IMR-90 (cell line): ENCODE measurements at regions not wholly inside any gene's neighbourhood (a gene's known extent, or its start where the extent isn't known, plus 50 kb on each side); places are given as distances from the start of the nearest gene placed in this dataset.
"Not testable (repeated sequence)": the region's sequence is repeated elsewhere in the genome, so short reads cannot be mapped to it uniquely, and the experiment has no call there.

ENCODE experiments used
- ATAC-seq: fragments of 200-7000 bp; cut with Tn5 transposase; 2 replicates; pipeline ENCODE4 v1.9.1; 2020; ENCODE audit warnings: low read depth, mild to moderate bottlenecking, moderate library complexity
- BruUV-seq: library from RNA; stranded (reverse); fragments of 400-500 nt; replicated peaks from 2 replicates; lab custom pipeline; 2021; lab: Mats Ljungman, UMichigan
- CTCF ChIA-PET: fragments of 300-600 bp; formaldehyde crosslinking; extraction: SDS; loops from one replicate; lab custom pipeline; 2021; ENCODE audit warnings: antibody characterized with exemption; lab: Yijun Ruan, JAX
- POLR2A ChIA-PET: fragments of 300-600 bp; sonication (Branson Sonifier 250); formaldehyde crosslinking; loops from one replicate; lab custom pipeline; 2022; ENCODE audit warnings: antibody characterized with exemption; ENCODE audit not compliant: unreplicated experiment; lab: Charles Lee
- DNase-seq: peaks from one replicate; pipeline ENCODE4 v3.0.0; 2013
- H2AFZ ChIP-seq: replicated peaks from 2 replicates; pipeline ENCODE3; 2013; ENCODE audit warnings: low read length, mild to moderate bottlenecking; ENCODE audit not compliant: poor library complexity
- H2AK5ac ChIP-seq: 2 replicates; pipeline ENCODE4 v1.6.1; 2013; ENCODE audit warnings: low read depth, low read length, inconsistent platforms
- H2AK9ac ChIP-seq: replicated peaks from 2 replicates; pipeline ENCODE3; 2013; ENCODE audit warnings: mild to moderate bottlenecking, low read depth, low read length, moderate library complexity; ENCODE audit not compliant: poor library complexity
- H2BK120ac ChIP-seq: 2 replicates; pipeline ENCODE4 v1.6.1; 2013; ENCODE audit warnings: low read depth, low read length, inconsistent platforms
- H2BK15ac ChIP-seq: 3 replicates; pipeline ENCODE4 v1.6.1; 2013; ENCODE audit warnings: low read depth, low read length, inconsistent platforms
- H2BK20ac ChIP-seq: 2 replicates; pipeline ENCODE4 v1.6.1; 2013; ENCODE audit warnings: low read depth, mild to moderate bottlenecking, inconsistent platforms, low read length, moderate library complexity
- H2BK5ac ChIP-seq: 2 replicates; pipeline ENCODE4 v1.6.1; 2013; ENCODE audit warnings: mild to moderate bottlenecking, low read depth, low read length, inconsistent platforms; ENCODE audit not compliant: poor library complexity, severe bottlenecking
- H3K14ac ChIP-seq: replicated peaks from 2 replicates; pipeline ENCODE4 v1.6.1; 2013; ENCODE audit warnings: low read depth, low read length, inconsistent platforms
- H3K18ac ChIP-seq: 2 replicates; pipeline ENCODE4 v1.6.1; 2013; ENCODE audit warnings: low read depth, low read length, control low read depth
- H3K23ac ChIP-seq: 2 replicates; pipeline ENCODE4 v1.6.1; 2013; ENCODE audit warnings: low read depth, low read length, inconsistent platforms
- H3K27ac ChIP-seq: 2 replicates; pipeline ENCODE4 v1.5.1; 2013; ENCODE audit warnings: mild to moderate bottlenecking, control low read depth, low read length; ENCODE audit not compliant: insufficient read depth
- H3K27me3 ChIP-seq: 2 replicates; pipeline ENCODE4 v1.6.1; 2013; ENCODE audit warnings: low read length; ENCODE audit not compliant: control insufficient read depth, insufficient read depth
- H3K36me3 ChIP-seq: 2 replicates; pipeline ENCODE4 v1.6.1; 2013; ENCODE audit warnings: low read length, mixed read lengths; ENCODE audit not compliant: control insufficient read depth, insufficient read depth
- H3K4ac ChIP-seq: 2 replicates; pipeline ENCODE4 v1.6.1; 2013; ENCODE audit warnings: low read depth, low read length, inconsistent platforms
- H3K4me1 ChIP-seq: 2 replicates; pipeline ENCODE4 v1.6.1; 2013; ENCODE audit warnings: low read length, mixed read lengths; ENCODE audit not compliant: control insufficient read depth, insufficient read depth
- H3K4me2 ChIP-seq: 2 replicates; pipeline ENCODE4 v1.6.1; 2013; ENCODE audit warnings: low read depth, mild to moderate bottlenecking, control low read depth, low read length, moderate library complexity
- H3K4me3 ChIP-seq: 2 replicates; pipeline ENCODE4 v1.5.1; 2013; ENCODE audit warnings: low read depth, mild to moderate bottlenecking, control low read depth, low read length, moderate library complexity; ENCODE audit not compliant: insufficient read depth
- H3K56ac ChIP-seq: 2 replicates; pipeline ENCODE4 v1.6.1; 2013; ENCODE audit warnings: low read length, inconsistent platforms; ENCODE audit not compliant: insufficient read depth; ENCODE audit errors: extremely low read depth
- H3K79me1 ChIP-seq, 2 experiments: 2 replicates each; pipeline ENCODE4 v1.6.1; 2013; ENCODE audit warnings: low read length in 2 of 2, inconsistent platforms in 1 of 2, low read depth in 1 of 2
- H3K9ac ChIP-seq: 2 replicates; pipeline ENCODE4 v1.6.1; 2013; ENCODE audit warnings: low read depth, low read length, control low read depth
- H3K9me1 ChIP-seq: 2 replicates; pipeline ENCODE4 v1.6.1; 2013; ENCODE audit warnings: low read length, inconsistent platforms; ENCODE audit not compliant: insufficient read depth
- H3K9me3 ChIP-seq: 2 replicates; pipeline ENCODE4 v1.6.1; 2013; ENCODE audit warnings: low read length; ENCODE audit not compliant: control insufficient read depth, insufficient read depth
- H4K20me1 ChIP-seq: 2 replicates; pipeline ENCODE4 v1.6.1; 2013; ENCODE audit warnings: low read length, inconsistent platforms; ENCODE audit not compliant: insufficient read depth
- H4K5ac ChIP-seq: 2 replicates; pipeline ENCODE4 v1.6.1; 2013; ENCODE audit warnings: mild to moderate bottlenecking, low read depth, low read length, control low read depth
- H4K8ac ChIP-seq, 2 experiments: 2 replicates each; pipeline ENCODE4 v1.6.1; 2013; ENCODE audit warnings: low read depth in 2 of 2, low read length in 2 of 2, control low read depth in 1 of 2, inconsistent platforms in 1 of 2
- H4K91ac ChIP-seq: 2 replicates; pipeline ENCODE4 v1.6.1; 2013; ENCODE audit warnings: low read depth, low read length, inconsistent platforms; ENCODE audit not compliant: insufficient read depth
- WGBS, 2 experiments: methylation state at CpG; one replicate each; pipeline versions ENCODE4 v1.1.5 to v1.1.7; 2013; ENCODE audit warnings: missing lambda C conversion rate in 2 of 2; ENCODE audit not compliant: insufficient read length in 1 of 2; ENCODE audit errors: extremely low coverage in 2 of 2; 5-methylcytosine and 5-hydroxymethylcytosine counted together
- dilution Hi-C: fragments of 300-500 bp; cut with HindIII; formaldehyde crosslinking; loops from one replicate; pipeline ENCODE4 v1.14.3; 2018; ENCODE audit warnings: low sequenced_read_pairs; ENCODE audit not compliant: unreplicated experiment
- in situ Hi-C: fragments of 300-500 bp; cut with MboI; formaldehyde crosslinking; loops from 3 replicates; pipeline ENCODE4 v1.14.3; 2019; ENCODE audit warnings: low sequenced_read_pairs, inconsistent platforms, mixed read lengths
- intact Hi-C: fragments of 100-400 bp; cut with micrococcal nuclease; formaldehyde crosslinking; loops from 2 replicates; pipeline ENCODE4 v1.10.0; 2022

DNA sequence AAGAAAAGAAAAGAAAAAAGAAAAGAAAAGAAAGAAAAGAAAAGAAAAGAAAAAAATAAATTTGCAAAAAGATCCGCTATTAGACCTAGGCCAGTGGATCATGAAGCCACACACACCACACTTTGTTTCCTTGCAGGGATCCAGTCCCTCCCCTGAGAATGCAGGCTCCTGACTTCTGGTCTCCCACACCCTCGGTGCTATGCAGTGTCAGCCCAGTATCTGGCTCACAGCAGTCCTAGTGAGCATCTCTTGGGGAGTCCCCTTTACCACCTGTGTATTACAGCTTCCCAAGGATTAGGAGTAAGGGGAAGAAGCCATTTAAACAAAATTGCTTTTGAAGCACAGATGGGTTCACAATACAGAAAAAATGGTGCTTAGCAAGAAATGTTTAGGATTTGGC, 174.1 kb upstream of the IRF2BP2 start:
- intact Hi-C loops, H3K9me1 ChIP-seq, H3K4me1 ChIP-seq, H4K5ac ChIP-seq, H2BK120ac ChIP-seq, H2AK5ac ChIP-seq, H3K56ac ChIP-seq, H3K36me3 ChIP-seq, H2BK5ac ChIP-seq, H3K4me3 ChIP-seq, H4K91ac ChIP-seq, H3K18ac ChIP-seq, H3K9ac ChIP-seq, H3K23ac ChIP-seq, ATAC-seq, POLR2A ChIA-PET, H2BK15ac ChIP-seq, H3K4ac ChIP-seq, BruUV-seq, H3K14ac ChIP-seq, H2AFZ ChIP-seq, H3K4me2 ChIP-seq, H2AK9ac ChIP-seq, in situ Hi-C loops, DNase-seq, H2BK20ac ChIP-seq, H4K20me1 ChIP-seq, H3K27ac ChIP-seq, H4K8ac ChIP-seq, H3K79me1 ChIP-seq, dilution Hi-C loops, H3K9me3 ChIP-seq, CTCF ChIA-PET: not testable (repeated sequence)
- peaks cover 28% of the 10 kb centered on the region for H3K27me3 ChIP-seq
- no CpG with 5 or more reads among the region's 2 CpGs for WGBS, 2 experiments
